ENCODE measurements at regions not wholly inside any gene's neighbourhood (a gene's known extent, or its start where the extent isn't known, plus 50 kb on each side); places are given as distances from the start of the nearest gene placed in this dataset.
"Not testable (repeated sequence)": the region's sequence is repeated elsewhere in the genome, so short reads cannot be mapped to it uniquely, and the experiment has no call there.

GRCh38 chr1:56257726-56258125 is 321.6 kb downstream of the PLPP3 start:
- peak; percentile 56 for DNase-seq
- peak overlapping the region; percentile 72 for H3K27ac ChIP-seq (ENCODE audit: low read length)
- peaks cover 5% of the 10 kb centered on the region for H3K9me3 ChIP-seq (replicated peaks; ENCODE audit: control insufficient read depth, low read depth, low read length)
- no peaks in the 10 kb centered on the region for H3K27me3 ChIP-seq (ENCODE audit: control insufficient read depth, insufficient read depth, low read length)
- peaks cover 28% of the 10 kb centered on the region for H3K4me1 ChIP-seq (ENCODE audit: control insufficient read depth, insufficient read depth, low read length)
- H3K36me3 ChIP-seq (ENCODE audit: control insufficient read depth, insufficient read depth, low read length) = no peaks in the 10 kb centered on the region
- 40% methylated on average over 4 of the region's 5 CpGs for WGBS (ENCODE audit: insufficient coverage)
- H3K4me3 ChIP-seq (ENCODE audit: low read length) = no peak overlapping the region

- peaks cover 5% of the 10 kb centered on the region for H3K9me3 ChIP-seq (replicated peaks; ENCODE audit: control insufficient read depth, low read depth, low read length)
- peak; percentile 53 for DNase-seq
- WGBS (ENCODE audit: insufficient coverage) = 14% methylated on average over 1 of the region's 4 CpGs
Observed at GRCh38 chr1:56256153-56257000, 323.0 kb downstream of the PLPP3 start.

GRCh38 chr1:56255516-56256152 is 323.7 kb downstream of the PLPP3 start:
- Histone ChIP-seq H3K4me3 (ENCODE audit: low read length) (no peak overlapping the region), H3K27ac (ENCODE audit: low read length) (peak overlapping the region; percentile 80), H3K36me3 (ENCODE audit: control insufficient read depth, insufficient read depth, low read length) (no peaks in the 10 kb centered on the region), H3K4me1 (ENCODE audit: control insufficient read depth, insufficient read depth, low read length) (peaks cover 28% of the 10 kb centered on the region), H3K27me3 (ENCODE audit: control insufficient read depth, insufficient read depth, low read length) (no peaks in the 10 kb centered on the region), H3K9me3 (replicated peaks; ENCODE audit: control insufficient read depth, low read depth, low read length) (peaks cover 5% of the 10 kb centered on the region)
- 17% methylated on average over 5 of the region's 5 CpGs for WGBS (ENCODE audit: insufficient coverage)
- DNase-seq = peak; percentile 99

More at GRCh38 chr1:56256153-56257000, 323.0 kb downstream of the PLPP3 start:
- Histone ChIP-seq H3K27me3 (ENCODE audit: control insufficient read depth, insufficient read depth, low read length) (no peaks in the 10 kb centered on the region), H3K36me3 (ENCODE audit: control insufficient read depth, insufficient read depth, low read length) (no peaks in the 10 kb centered on the region), H3K4me3 (ENCODE audit: low read length) (no peak overlapping the region), H3K27ac (ENCODE audit: low read length) (peak overlapping the region; percentile 80), H3K4me1 (ENCODE audit: control insufficient read depth, insufficient read depth, low read length) (peaks cover 28% of the 10 kb centered on the region)

GRCh38 chr1:56254130-56254529 is 325.2 kb downstream of the PLPP3 start:
- no peak overlapping the region for H3K4me3 ChIP-seq (ENCODE audit: low read length)
- peaks cover 26% of the 10 kb centered on the region for H3K4me1 ChIP-seq (ENCODE audit: control insufficient read depth, insufficient read depth, low read length)
- H3K27ac ChIP-seq (ENCODE audit: low read length) = no peak overlapping the region
- H3K27me3 ChIP-seq (ENCODE audit: control insufficient read depth, insufficient read depth, low read length) = no peaks in the 10 kb centered on the region
- DNase-seq = no peak
- no CpG with 5 or more reads among the region's 2 CpGs for WGBS (ENCODE audit: insufficient coverage)
- no peaks in the 10 kb centered on the region for H3K9me3 ChIP-seq (replicated peaks; ENCODE audit: control insufficient read depth, low read depth, low read length)
- H3K36me3 ChIP-seq (ENCODE audit: control insufficient read depth, insufficient read depth, low read length) = no peaks in the 10 kb centered on the region

- Histone ChIP-seq H3K4me1 (ENCODE audit: control insufficient read depth, insufficient read depth, low read length) (peaks cover 5% of the 10 kb centered on the region), H3K9me3 (replicated peaks; ENCODE audit: control insufficient read depth, low read depth, low read length) (no peaks in the 10 kb centered on the region), H3K36me3 (ENCODE audit: control insufficient read depth, insufficient read depth, low read length) (no peaks in the 10 kb centered on the region), H3K4me3 (ENCODE audit: low read length) (no peak overlapping the region), H3K27me3 (ENCODE audit: control insufficient read depth, insufficient read depth, low read length) (no peaks in the 10 kb centered on the region), H3K27ac (ENCODE audit: low read length) (no peak overlapping the region)
- no CpG with 5 or more reads among the region's 1 CpG for WGBS (ENCODE audit: insufficient coverage)
- no peak for DNase-seq
Observed at GRCh38 chr1:56250809-56251208, 328.6 kb downstream of the PLPP3 start.

GRCh38 chr1:56249234-56249633 is 330.1 kb downstream of the PLPP3 start:
- Histone ChIP-seq H3K27me3 (ENCODE audit: control insufficient read depth, insufficient read depth, low read length) (no peaks in the 10 kb centered on the region), H3K27ac (ENCODE audit: low read length) (no peak overlapping the region), H3K9me3 (replicated peaks; ENCODE audit: control insufficient read depth, low read depth, low read length) (no peaks in the 10 kb centered on the region), H3K4me3 (ENCODE audit: low read length) (no peak overlapping the region), H3K4me1 (ENCODE audit: control insufficient read depth, insufficient read depth, low read length) (no peaks in the 10 kb centered on the region), H3K36me3 (ENCODE audit: control insufficient read depth, insufficient read depth, low read length) (no peaks in the 10 kb centered on the region)
- WGBS (ENCODE audit: insufficient coverage) = 83% methylated on average over 1 of the region's 2 CpGs
- DNase-seq = peak; percentile 63

- Histone ChIP-seq H3K4me1 (ENCODE audit: control insufficient read depth, insufficient read depth, low read length) (no peaks in the 10 kb centered on the region), H3K27me3 (ENCODE audit: control insufficient read depth, insufficient read depth, low read length) (no peaks in the 10 kb centered on the region), H3K4me3 (ENCODE audit: low read length) (no peak overlapping the region), H3K27ac (ENCODE audit: low read length) (no peak overlapping the region), H3K9me3 (replicated peaks; ENCODE audit: control insufficient read depth, low read depth, low read length) (no peaks in the 10 kb centered on the region), H3K36me3 (ENCODE audit: control insufficient read depth, insufficient read depth, low read length) (no peaks in the 10 kb centered on the region)
- no CpG with 5 or more reads among the region's 1 CpG for WGBS (ENCODE audit: insufficient coverage)
- DNase-seq = no peak
Observed at GRCh38 chr1:56248138-56248537, 331.2 kb downstream of the PLPP3 start.

- no CpG with 5 or more reads among the region's 2 CpGs for WGBS (ENCODE audit: insufficient coverage)
- H3K9me3 ChIP-seq (replicated peaks; ENCODE audit: control insufficient read depth, low read depth, low read length); H3K27me3 ChIP-seq (ENCODE audit: control insufficient read depth, insufficient read depth, low read length); H3K4me1 ChIP-seq (ENCODE audit: control insufficient read depth, insufficient read depth, low read length); DNase-seq; H3K27ac ChIP-seq (ENCODE audit: low read length); H3K36me3 ChIP-seq (ENCODE audit: control insufficient read depth, insufficient read depth, low read length); H3K4me3 ChIP-seq (ENCODE audit: low read length): not testable (repeated sequence)
Observed at GRCh38 chr1:56246726-56247125, 332.6 kb downstream of the PLPP3 start.

GRCh38 chr1:56240400-56240799 is 339.0 kb downstream of the PLPP3 start:
- H3K4me3 ChIP-seq (ENCODE audit: low read length) = no peak overlapping the region
- H3K27ac ChIP-seq (ENCODE audit: low read length) = no peak overlapping the region
- H3K4me1 ChIP-seq (ENCODE audit: control insufficient read depth, insufficient read depth, low read length) = no peaks in the 10 kb centered on the region
- DNase-seq = no peak
- H3K27me3 ChIP-seq (ENCODE audit: control insufficient read depth, insufficient read depth, low read length) = no peaks in the 10 kb centered on the region
- WGBS (ENCODE audit: insufficient coverage) = no CpG with 5 or more reads among the region's 1 CpG
- H3K9me3 ChIP-seq (replicated peaks; ENCODE audit: control insufficient read depth, low read depth, low read length) = peaks cover 8% of the 10 kb centered on the region
- no peaks in the 10 kb centered on the region for H3K36me3 ChIP-seq (ENCODE audit: control insufficient read depth, insufficient read depth, low read length)

- Histone ChIP-seq H3K4me1 (ENCODE audit: control insufficient read depth, insufficient read depth, low read length) (no peaks in the 10 kb centered on the region), H3K27me3 (ENCODE audit: control insufficient read depth, insufficient read depth, low read length) (no peaks in the 10 kb centered on the region), H3K9me3 (replicated peaks; ENCODE audit: control insufficient read depth, low read depth, low read length) (peaks cover 8% of the 10 kb centered on the region), H3K36me3 (ENCODE audit: control insufficient read depth, insufficient read depth, low read length) (no peaks in the 10 kb centered on the region), H3K27ac (ENCODE audit: low read length) (no peak overlapping the region), H3K4me3 (ENCODE audit: low read length) (no peak overlapping the region)
- no peak for DNase-seq
- WGBS (ENCODE audit: insufficient coverage) = 97% methylated on average over 4 of the region's 4 CpGs
Observed at GRCh38 chr1:56237491-56238064, 341.8 kb downstream of the PLPP3 start.
